Activated CD4-positive, alpha-beta T cell treated with anti-CD3 and anti-CD28 coated beads, Interleukin-2, amount 10 ng/mL, durations not matched to agents 24 days and 14 days (primary cell): ENCODE measurements at regions not wholly inside any gene's neighbourhood (a gene's known extent, or its start where the extent isn't known, plus 50 kb on each side); places are given as distances from the start of the nearest gene placed in this dataset.

Experiments used
- DNase-seq: peaks from one replicate; pipeline ENCODE4 v3.0.0; 2022
- H3K27ac Mint-ChIP-seq: one replicate; pipeline ENCODE4 v1.8.0; 2022; ENCODE audit warnings: mild to moderate bottlenecking, mixed read lengths
- H3K27me3 Mint-ChIP-seq: one replicate; pipeline ENCODE4 v1.8.0; 2022; ENCODE audit warnings: mixed read lengths
- H3K36me3 Mint-ChIP-seq: one replicate; pipeline ENCODE4 v1.8.0; 2022; ENCODE audit warnings: low read depth, mild to moderate bottlenecking, mixed read lengths
- H3K4me1 Mint-ChIP-seq: one replicate; pipeline ENCODE4 v1.8.0; 2021; ENCODE audit warnings: mixed read lengths
- H3K4me3 Mint-ChIP-seq: one replicate; pipeline ENCODE4 v1.8.0; 2022; ENCODE audit warnings: mild to moderate bottlenecking, moderate library complexity, mixed read lengths
- H3K9me3 Mint-ChIP-seq: one replicate; pipeline ENCODE4 v1.8.0; 2021; ENCODE audit warnings: mixed read lengths
- intact Hi-C: fragments of 100-400 bp; cut with micrococcal nuclease; formaldehyde crosslinking; loops from one replicate; pipeline ENCODE4 v1.15.1; 2023

GRCh38 chr4:4689694-4690440 is 148.0 kb upstream of the STX18 start:
- intact Hi-C loops: no loop called here
- Mint-ChIP-seq H3K27ac (no peak overlapping the region), H3K4me3 (no peak overlapping the region), H3K9me3 (no peaks in the 10 kb centered on the region), H3K36me3 (no peaks in the 10 kb centered on the region), H3K4me1 (peaks cover 3% of the 10 kb centered on the region), H3K27me3 (no peaks in the 10 kb centered on the region)
- no peak for DNase-seq

DNA sequence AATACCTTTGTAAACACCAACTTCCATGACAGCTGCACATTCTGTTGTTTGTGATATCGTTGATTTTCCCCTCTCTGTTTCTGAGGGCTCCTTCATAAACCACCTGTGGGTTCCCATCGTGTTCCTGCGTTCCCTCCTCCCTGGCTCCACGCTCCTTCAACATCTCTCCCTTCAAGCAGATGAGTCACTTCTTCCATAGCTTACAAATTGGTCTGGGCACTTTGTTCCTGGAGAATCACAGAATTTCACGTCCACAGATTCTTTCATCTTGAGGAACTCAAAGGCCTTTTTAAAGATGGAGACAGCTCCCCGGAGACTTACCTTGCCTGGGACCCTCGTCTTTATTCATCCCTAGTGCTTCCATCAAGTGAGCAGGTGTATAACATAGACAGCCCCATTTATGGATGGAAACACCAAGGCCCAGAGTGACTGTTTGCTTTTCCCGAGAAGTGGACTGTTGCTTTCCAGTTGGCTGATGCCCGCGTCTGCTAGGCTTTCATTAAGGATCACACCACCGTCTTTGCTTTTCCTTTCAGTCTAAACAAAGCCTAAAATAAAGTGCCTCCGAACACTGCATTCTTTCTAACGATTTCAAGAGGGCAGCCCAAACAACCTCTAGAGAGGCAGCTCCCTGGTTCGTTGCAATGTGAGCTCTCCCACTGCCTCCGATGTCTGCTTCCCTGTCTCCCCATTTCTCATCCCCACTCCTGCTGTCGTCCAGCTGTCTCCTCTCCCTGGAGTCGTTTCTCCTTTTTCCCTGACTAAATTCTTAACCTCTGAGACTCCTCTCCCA is 146.3 kb upstream of the STX18 start:
- Mint-ChIP-seq H3K36me3 (no peaks in the 10 kb centered on the region), H3K27me3 (no peaks in the 10 kb centered on the region), H3K9me3 (no peaks in the 10 kb centered on the region), H3K4me1 (peaks cover 3% of the 10 kb centered on the region), H3K4me3 (no peak overlapping the region), H3K27ac (no peak overlapping the region)
- no peak for DNase-seq
- intact Hi-C loops: no loop called here

- intact Hi-C loops: no loop called here
- Mint-ChIP-seq H3K36me3 (no peaks in the 10 kb centered on the region), H3K9me3 (no peaks in the 10 kb centered on the region), H3K4me3 (no peak overlapping the region), H3K27ac (no peak overlapping the region), H3K27me3 (no peaks in the 10 kb centered on the region), H3K4me1 (peaks cover 3% of the 10 kb centered on the region)
- DNase-seq: no peak
These were observed 145.3 kb upstream of the STX18 start for GRCh38 chr4:4687100-4687499.

DNA sequence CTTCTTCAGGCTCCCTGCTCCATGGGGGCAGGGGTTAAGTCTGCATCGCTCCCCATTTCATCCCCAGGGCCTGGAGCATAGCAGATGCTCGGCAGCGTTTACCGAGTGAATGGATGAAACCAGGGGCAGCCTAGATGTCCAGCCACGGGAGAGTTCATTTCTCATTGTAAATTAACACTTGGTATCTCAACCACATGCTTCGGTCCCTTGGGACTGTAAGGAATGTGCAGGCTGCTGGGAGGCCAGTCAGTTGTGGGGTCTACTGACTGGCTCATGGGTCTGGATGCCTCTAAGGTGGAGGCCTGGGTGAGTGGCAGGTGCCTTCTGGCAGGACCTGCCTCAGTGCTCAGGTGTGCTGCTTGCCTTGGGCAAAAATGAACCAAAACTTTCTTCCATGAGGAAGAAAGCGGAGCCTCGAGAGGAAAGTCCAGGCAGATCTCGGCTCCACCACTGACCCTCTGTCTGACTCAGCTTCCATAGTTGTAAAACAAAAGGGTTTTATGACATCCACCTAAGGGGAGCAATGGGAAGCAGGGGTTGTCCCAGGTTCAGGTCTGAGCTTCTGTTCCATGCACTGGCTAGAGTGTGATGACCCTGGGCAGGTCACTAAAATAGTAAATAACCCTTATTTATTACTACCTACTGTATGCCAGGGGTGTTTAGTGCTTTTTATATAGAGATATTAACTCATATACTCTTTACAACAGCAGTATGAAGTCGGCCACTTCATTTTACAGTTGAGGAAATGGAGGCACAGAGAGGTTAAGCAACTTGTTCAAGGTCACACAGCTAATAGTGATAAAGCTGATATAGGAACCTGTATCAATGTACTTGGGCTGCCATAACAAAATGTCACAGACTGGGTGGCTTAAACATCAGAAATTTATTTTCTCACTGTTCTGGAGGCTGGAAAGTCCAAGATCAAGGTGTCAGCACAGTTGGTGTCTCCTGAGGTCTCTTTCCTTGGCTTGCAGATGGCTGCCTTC is 144.3 kb upstream of the STX18 start:
- Mint-ChIP-seq H3K27me3 (no peaks in the 10 kb centered on the region), H3K4me3 (no peak overlapping the region), H3K4me1 (peaks cover 3% of the 10 kb centered on the region), H3K36me3 (no peaks in the 10 kb centered on the region), H3K27ac (no peak overlapping the region), H3K9me3 (no peaks in the 10 kb centered on the region)
- intact Hi-C loops: no loop called here
- DNase-seq: no peak

DNA sequence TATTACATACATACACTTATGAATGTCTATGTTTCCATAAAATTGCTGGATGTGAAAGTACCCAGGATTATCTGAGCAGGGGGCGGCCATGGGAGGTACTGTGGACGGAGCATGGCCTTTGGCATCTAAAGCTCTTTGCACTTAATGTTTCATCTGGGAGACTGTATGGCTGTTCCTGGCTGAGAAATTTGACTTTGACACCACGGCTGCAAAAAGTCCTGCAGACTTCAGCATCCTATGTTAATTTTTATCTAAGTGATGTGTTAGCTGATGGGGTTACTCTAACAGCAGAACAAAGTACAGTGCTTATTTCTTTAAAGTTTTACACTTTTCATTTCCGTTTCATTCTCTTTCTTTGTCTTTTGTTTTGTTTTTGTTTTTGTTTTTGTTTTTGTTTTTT is 139.8 kb upstream of the STX18 start:
- intact Hi-C loops: no loop called here
- Mint-ChIP-seq H3K4me3 (no peak overlapping the region), H3K27ac (no peak overlapping the region)

DNA sequence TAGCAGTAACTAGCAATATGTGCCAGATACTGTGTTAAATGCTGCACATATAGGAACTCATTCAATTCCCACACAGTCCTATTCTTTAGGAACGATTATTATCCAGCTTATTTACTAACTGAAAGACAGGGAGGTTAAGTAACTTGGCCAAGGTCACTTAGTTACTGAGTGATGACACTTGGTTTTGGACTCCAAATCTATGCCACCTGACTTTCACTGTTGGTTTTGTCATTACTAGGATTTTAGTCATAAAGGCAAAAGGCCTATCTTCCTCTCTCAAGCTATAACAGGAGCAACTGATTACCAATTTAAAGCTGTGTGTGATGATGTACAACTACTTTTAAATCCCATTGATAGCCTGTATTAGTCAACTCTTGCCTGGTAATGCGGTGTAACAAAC is 138.9 kb upstream of the STX18 start:
- Mint-ChIP-seq H3K27me3 (no peaks in the 10 kb centered on the region), H3K4me1 (no peaks in the 10 kb centered on the region), H3K4me3 (no peak overlapping the region), H3K9me3 (no peaks in the 10 kb centered on the region), H3K36me3 (no peaks in the 10 kb centered on the region), H3K27ac (no peak overlapping the region)
- no peak for DNase-seq
- intact Hi-C loops: no loop called here

More for the DNA sequence above, 139.8 kb upstream of the STX18 start:
- H3K27me3 Mint-ChIP-seq: no peaks in the 10 kb centered on the region
- H3K36me3 Mint-ChIP-seq: no peaks in the 10 kb centered on the region
- no peaks in the 10 kb centered on the region for H3K4me1 Mint-ChIP-seq
- no peak for DNase-seq
- H3K9me3 Mint-ChIP-seq: no peaks in the 10 kb centered on the region

DNA sequence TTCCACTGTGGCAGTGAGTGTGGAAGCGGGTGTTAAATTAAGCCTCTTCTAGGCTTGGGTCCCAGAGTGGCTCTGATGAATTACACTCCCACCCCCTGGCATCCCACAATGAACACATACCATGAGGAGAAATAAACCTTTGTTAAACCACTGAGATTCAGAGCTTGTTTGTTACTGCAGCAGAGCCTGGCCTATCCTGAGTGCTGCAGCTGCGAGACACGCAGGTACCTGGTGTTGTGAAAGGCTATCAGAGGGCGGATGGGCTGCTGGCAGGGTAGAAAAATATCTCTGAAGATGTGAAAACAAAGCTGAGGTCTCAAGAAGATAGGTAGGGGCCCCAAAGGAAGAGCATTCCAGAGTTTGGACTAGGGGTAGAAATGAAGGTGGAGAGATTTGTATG is 138.4 kb upstream of the STX18 start:
- H3K9me3 Mint-ChIP-seq: no peaks in the 10 kb centered on the region
- no peaks in the 10 kb centered on the region for H3K4me1 Mint-ChIP-seq
- no peak for DNase-seq
- intact Hi-C loops: no loop called here
- no peaks in the 10 kb centered on the region for H3K27me3 Mint-ChIP-seq
- no peak overlapping the region for H3K27ac Mint-ChIP-seq
- H3K36me3 Mint-ChIP-seq: no peaks in the 10 kb centered on the region
- no peak overlapping the region for H3K4me3 Mint-ChIP-seq

DNA sequence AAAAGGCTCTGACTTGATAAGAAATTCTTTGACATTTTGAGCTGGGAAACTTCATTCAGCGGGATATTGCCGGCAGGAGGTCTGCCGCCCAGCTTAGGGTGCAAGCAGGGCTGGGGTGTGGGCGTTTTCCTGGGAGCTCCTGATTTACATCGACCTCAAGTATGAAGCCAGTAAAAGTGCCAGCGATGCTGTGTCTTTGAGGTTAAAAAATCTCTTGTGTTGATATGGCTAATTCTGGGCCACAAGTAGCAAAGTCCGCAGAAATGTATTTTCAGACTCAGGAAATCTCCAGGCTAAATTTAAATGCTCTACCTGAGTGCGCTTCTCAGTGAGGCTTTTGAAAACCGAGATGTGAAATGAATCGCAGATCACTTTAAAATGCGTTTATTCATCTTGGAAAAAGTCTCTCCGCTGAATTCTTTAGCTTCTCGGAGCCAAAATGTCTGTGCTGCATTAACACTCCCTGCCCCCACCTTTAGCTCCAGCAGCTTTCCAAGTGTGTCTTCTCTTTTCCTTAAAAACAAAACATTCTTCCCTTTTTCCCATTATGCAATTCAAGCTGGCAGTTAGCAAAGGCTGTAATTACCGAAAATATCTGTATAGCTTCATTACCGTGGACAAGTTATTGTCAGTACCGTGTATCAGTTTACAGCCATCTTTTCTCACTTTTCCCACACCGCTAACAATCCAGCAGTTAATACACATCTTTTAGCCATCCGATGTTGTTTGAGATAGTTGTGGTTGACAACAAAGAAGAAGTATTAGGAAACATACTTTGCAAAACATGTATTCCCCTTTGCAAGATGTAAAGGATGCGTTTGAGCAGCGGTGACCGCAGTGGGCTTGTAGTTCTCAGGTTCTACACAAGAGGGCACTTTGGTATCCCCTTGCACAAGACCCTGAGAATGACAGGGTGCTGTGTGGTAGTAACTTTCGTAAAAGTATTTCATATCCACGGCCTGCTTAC is 136.0 kb upstream of the STX18 start:
- Mint-ChIP-seq H3K27ac (no peak overlapping the region), H3K4me1 (no peaks in the 10 kb centered on the region), H3K4me3 (no peak overlapping the region), H3K27me3 (no peaks in the 10 kb centered on the region), H3K9me3 (no peaks in the 10 kb centered on the region), H3K36me3 (no peaks in the 10 kb centered on the region)
- no peak for DNase-seq
- intact Hi-C loops: no loop called here

DNA sequence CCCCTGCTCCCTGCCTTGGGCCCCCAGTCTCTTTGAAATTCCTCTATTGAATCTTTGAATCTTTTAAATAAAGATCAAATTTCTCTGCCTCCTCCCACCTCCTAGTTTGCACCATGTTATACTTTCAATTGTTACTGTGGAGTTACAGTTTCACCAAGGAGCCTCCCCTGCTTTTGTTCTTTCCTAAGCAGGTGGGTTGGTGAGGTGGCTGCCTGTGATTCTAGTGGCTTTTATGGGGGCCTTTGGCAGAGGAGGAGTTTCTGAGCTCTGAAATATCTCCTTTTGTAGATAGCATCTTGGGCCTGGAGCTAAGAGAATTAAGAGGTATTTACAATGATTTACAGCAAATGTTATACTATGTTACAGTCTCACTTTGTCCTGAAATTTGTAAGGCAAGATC is 133.8 kb upstream of the STX18 start:
- no peak overlapping the region for H3K4me3 Mint-ChIP-seq
- no peaks in the 10 kb centered on the region for H3K27me3 Mint-ChIP-seq
- no peaks in the 10 kb centered on the region for H3K36me3 Mint-ChIP-seq
- no peaks in the 10 kb centered on the region for H3K4me1 Mint-ChIP-seq
- intact Hi-C loops: no loop called here
- H3K9me3 Mint-ChIP-seq: no peaks in the 10 kb centered on the region
- no peak for DNase-seq
- no peak overlapping the region for H3K27ac Mint-ChIP-seq

- no peaks in the 10 kb centered on the region for H3K27me3 Mint-ChIP-seq
- intact Hi-C loops: no loop called here
- no peaks in the 10 kb centered on the region for H3K9me3 Mint-ChIP-seq
- no peak for DNase-seq
- no peak overlapping the region for H3K27ac Mint-ChIP-seq
- H3K4me3 Mint-ChIP-seq: no peak overlapping the region
- H3K36me3 Mint-ChIP-seq: no peaks in the 10 kb centered on the region
- H3K4me1 Mint-ChIP-seq: no peaks in the 10 kb centered on the region
These were observed 133.3 kb upstream of the STX18 start for GRCh38 chr4:4675051-4675581.

DNA sequence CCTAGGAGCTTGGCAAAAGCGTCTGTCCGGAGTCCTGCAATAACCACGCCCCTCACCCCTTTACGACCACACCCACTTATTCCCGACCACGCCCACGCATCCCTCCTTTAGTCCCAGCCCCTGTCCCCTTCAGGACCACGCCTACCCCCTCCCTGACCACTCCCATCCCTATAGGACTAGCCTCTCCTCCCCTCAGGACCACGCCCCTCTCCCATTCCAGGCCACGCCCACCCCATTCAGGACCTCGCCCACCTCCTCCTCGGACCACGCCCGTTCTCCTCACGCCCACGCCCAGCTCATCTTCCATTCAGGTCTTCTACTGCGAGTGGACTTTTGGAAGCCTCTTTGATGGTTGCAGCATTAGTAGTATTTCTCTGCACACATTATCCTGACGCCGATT is 131.2 kb upstream of the STX18 start:
- H3K36me3 Mint-ChIP-seq: no peaks in the 10 kb centered on the region
- no peak overlapping the region for H3K27ac Mint-ChIP-seq
- H3K9me3 Mint-ChIP-seq: no peaks in the 10 kb centered on the region
- H3K4me3 Mint-ChIP-seq: no peak overlapping the region
- intact Hi-C loops: no loop called here
- no peaks in the 10 kb centered on the region for H3K4me1 Mint-ChIP-seq
- no peaks in the 10 kb centered on the region for H3K27me3 Mint-ChIP-seq
- DNase-seq: no peak

DNA sequence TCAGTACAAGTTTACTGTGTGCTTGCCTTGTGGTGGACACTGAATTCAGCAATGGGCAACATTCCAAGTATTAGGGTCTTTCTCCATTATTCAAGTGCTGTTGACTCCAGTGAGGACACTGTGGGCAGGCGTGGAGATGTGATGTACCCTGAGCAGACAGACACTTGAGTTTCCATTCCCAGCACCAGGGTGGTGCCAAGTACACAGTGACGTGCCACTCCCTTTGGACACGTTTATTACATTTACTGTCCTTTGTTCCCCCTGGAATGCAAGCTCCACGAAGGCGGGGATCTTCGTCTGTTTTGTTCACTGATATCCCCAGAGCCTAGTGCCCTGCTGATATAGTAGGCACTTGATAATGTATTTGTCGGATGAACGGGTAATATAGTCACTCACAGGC is 130.6 kb upstream of the STX18 start:
- no peak for DNase-seq
- no peak overlapping the region for H3K4me3 Mint-ChIP-seq
- H3K36me3 Mint-ChIP-seq: no peaks in the 10 kb centered on the region
- no peak overlapping the region for H3K27ac Mint-ChIP-seq
- intact Hi-C loops: no loop called here
- no peaks in the 10 kb centered on the region for H3K9me3 Mint-ChIP-seq
- no peaks in the 10 kb centered on the region for H3K4me1 Mint-ChIP-seq
- H3K27me3 Mint-ChIP-seq: no peaks in the 10 kb centered on the region
